HL-60 (cell line): ENCODE measurements at regions not wholly inside any gene's neighbourhood (a gene's known extent, or its start where the extent isn't known, plus 50 kb on each side); places are given as distances from the start of the nearest gene placed in this dataset.

Experiments
- GABPA ChIP-seq: IDR thresholded peaks from 2 replicates; pipeline ENCODE4 v1.6.1; 2012; ENCODE audit warnings: low read depth
- POLR2AphosphoS5 ChIP-seq: IDR thresholded peaks from 2 replicates; pipeline ENCODE4 v1.6.1; 2012; ENCODE audit warnings: low read depth
- TF ChIP-seq, protein P1 (sequence below): IDR thresholded peaks from one replicate; pipeline ENCODE4 v1.5.1; 2011; ENCODE audit warnings: low read length, control low read depth, inconsistent platforms; ENCODE audit not compliant: insufficient read depth
- TF ChIP-seq, protein P2 (sequence below): IDR thresholded peaks from 2 replicates; pipeline ENCODE4 v1.6.1; 2012; ENCODE audit warnings: low read depth; ENCODE audit not compliant: insufficient replicate concordance

DNA sequence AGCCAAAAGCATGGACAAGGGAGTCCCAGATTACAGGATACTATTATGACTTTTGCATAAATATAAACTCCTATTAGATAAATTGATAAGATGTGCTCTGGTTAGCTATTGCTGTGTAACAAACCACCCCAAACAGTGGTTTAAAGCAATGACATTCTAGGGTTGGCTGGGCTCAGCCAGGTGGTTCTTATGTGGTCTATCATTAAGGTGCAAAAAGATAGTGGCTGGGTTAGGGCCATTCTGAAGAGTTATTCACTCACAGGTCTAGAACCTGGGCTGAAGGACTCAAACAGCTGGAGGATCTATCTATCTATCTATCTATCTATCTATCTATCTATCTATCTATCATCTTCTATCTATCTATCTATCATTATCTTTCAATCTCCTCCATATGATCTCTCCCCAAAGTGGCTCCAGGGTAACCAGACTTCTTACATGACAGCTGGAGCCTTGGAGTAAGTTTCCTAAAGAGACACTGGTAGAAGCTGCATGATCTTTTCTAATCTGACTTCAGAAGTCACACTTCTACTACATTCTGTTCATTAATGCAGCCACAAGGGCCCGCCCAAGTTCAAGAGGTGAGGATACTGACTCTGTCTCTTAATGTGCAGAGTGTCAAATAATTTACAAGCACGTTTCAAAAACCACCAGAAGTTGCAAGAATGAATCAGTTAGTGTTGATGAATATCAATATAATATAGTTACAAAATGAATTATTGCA, 74.9 kb upstream of the XCR1 start:
- TF ChIP-seq, protein P1, sequence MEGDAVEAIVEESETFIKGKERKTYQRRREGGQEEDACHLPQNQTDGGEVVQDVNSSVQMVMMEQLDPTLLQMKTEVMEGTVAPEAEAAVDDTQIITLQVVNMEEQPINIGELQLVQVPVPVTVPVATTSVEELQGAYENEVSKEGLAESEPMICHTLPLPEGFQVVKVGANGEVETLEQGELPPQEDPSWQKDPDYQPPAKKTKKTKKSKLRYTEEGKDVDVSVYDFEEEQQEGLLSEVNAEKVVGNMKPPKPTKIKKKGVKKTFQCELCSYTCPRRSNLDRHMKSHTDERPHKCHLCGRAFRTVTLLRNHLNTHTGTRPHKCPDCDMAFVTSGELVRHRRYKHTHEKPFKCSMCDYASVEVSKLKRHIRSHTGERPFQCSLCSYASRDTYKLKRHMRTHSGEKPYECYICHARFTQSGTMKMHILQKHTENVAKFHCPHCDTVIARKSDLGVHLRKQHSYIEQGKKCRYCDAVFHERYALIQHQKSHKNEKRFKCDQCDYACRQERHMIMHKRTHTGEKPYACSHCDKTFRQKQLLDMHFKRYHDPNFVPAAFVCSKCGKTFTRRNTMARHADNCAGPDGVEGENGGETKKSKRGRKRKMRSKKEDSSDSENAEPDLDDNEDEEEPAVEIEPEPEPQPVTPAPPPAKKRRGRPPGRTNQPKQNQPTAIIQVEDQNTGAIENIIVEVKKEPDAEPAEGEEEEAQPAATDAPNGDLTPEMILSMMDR, result no peak
- TF ChIP-seq, protein P2, sequence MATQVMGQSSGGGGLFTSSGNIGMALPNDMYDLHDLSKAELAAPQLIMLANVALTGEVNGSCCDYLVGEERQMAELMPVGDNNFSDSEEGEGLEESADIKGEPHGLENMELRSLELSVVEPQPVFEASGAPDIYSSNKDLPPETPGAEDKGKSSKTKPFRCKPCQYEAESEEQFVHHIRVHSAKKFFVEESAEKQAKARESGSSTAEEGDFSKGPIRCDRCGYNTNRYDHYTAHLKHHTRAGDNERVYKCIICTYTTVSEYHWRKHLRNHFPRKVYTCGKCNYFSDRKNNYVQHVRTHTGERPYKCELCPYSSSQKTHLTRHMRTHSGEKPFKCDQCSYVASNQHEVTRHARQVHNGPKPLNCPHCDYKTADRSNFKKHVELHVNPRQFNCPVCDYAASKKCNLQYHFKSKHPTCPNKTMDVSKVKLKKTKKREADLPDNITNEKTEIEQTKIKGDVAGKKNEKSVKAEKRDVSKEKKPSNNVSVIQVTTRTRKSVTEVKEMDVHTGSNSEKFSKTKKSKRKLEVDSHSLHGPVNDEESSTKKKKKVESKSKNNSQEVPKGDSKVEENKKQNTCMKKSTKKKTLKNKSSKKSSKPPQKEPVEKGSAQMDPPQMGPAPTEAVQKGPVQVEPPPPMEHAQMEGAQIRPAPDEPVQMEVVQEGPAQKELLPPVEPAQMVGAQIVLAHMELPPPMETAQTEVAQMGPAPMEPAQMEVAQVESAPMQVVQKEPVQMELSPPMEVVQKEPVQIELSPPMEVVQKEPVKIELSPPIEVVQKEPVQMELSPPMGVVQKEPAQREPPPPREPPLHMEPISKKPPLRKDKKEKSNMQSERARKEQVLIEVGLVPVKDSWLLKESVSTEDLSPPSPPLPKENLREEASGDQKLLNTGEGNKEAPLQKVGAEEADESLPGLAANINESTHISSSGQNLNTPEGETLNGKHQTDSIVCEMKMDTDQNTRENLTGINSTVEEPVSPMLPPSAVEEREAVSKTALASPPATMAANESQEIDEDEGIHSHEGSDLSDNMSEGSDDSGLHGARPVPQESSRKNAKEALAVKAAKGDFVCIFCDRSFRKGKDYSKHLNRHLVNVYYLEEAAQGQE, result no peak
- TF ChIP-seq GABPA (no peak), POLR2AphosphoS5 (no peak)
